ENCODE measurements at regions not wholly inside any gene's neighbourhood (a gene's known extent, or its start where the extent isn't known, plus 50 kb on each side); places are given as distances from the start of the nearest gene placed in this dataset.

- no peak for TF ChIP-seq CTCF (IDR thresholded peaks at IDR 0.05; ENCODE audit: insufficient read depth, missing control alignments)
- DNase-seq (ENCODE audit: insufficient read length, low spot score) (no peak), FAIRE-seq (no peak)
These were observed 110.7 kb upstream of the C3orf80 start for GRCh38 chr3:160114355-160114995.

GRCh38 chr3:160115387-160115786 is 109.8 kb upstream of the C3orf80 start:
- DNase-seq (ENCODE audit: insufficient read length, low spot score) (no peak), FAIRE-seq (no peak)
- no peak for TF ChIP-seq CTCF (IDR thresholded peaks at IDR 0.05; ENCODE audit: insufficient read depth, missing control alignments)

- FAIRE-seq (no peak), DNase-seq (ENCODE audit: insufficient read length, low spot score) (no peak)
- no peak for TF ChIP-seq CTCF (IDR thresholded peaks at IDR 0.05; ENCODE audit: insufficient read depth, missing control alignments)
These were observed 101.0 kb upstream of the C3orf80 start for GRCh38 chr3:160124224-160124623.

GRCh38 chr3:160125258-160125657 is 100.0 kb upstream of the C3orf80 start:
- FAIRE-seq (no peak), DNase-seq (ENCODE audit: insufficient read length, low spot score) (no peak)
- TF ChIP-seq CTCF (IDR thresholded peaks at IDR 0.05; ENCODE audit: insufficient read depth, missing control alignments), result no peak

GRCh38 chr3:160126051-160126450 is 99.2 kb upstream of the C3orf80 start:
- TF ChIP-seq CTCF (IDR thresholded peaks at IDR 0.05; ENCODE audit: insufficient read depth, missing control alignments), result no peak
- FAIRE-seq (no peak), DNase-seq (ENCODE audit: insufficient read length, low spot score) (no peak)

GRCh38 chr3:160126761-160127160 is 98.5 kb upstream of the C3orf80 start:
- DNase-seq (ENCODE audit: insufficient read length, low spot score), result no peak
- TF ChIP-seq CTCF (IDR thresholded peaks at IDR 0.05; ENCODE audit: insufficient read depth, missing control alignments), result no peak
- FAIRE-seq, result no peak

- FAIRE-seq (no peak), DNase-seq (ENCODE audit: insufficient read length, low spot score) (no peak)
- no peak for TF ChIP-seq CTCF (IDR thresholded peaks at IDR 0.05; ENCODE audit: insufficient read depth, missing control alignments)
These were observed 97.9 kb upstream of the C3orf80 start for GRCh38 chr3:160127308-160127707.
